OCI-LY7 (cell line): ENCODE measurements at regions not wholly inside any gene's neighbourhood (a gene's known extent, or its start where the extent isn't known, plus 50 kb on each side); places are given as distances from the start of the nearest gene placed in this dataset.

ENCODE experiments used
- EZH2phosphoT487 ChIP-seq: fragments of 200-600 bp; sonication (generic); IDR thresholded peaks from 2 replicates; pipeline ENCODE4 v1.6.1; 2018; ENCODE audit warnings: low read depth, borderline replicate concordance, mild to moderate bottlenecking, mixed run types, antibody characterized with exemption, low read length, moderate library complexity, mixed read lengths
- TF ChIP-seq, protein P1 (sequence below): fragments of 200-600 bp; sonication (generic); conservative IDR thresholded peaks from 2 replicates; pipeline ENCODE4 v1.5.1; 2014; ENCODE audit warnings: mild to moderate bottlenecking, antibody characterized with exemption, low read length, moderate library complexity, mixed read lengths

DNA sequence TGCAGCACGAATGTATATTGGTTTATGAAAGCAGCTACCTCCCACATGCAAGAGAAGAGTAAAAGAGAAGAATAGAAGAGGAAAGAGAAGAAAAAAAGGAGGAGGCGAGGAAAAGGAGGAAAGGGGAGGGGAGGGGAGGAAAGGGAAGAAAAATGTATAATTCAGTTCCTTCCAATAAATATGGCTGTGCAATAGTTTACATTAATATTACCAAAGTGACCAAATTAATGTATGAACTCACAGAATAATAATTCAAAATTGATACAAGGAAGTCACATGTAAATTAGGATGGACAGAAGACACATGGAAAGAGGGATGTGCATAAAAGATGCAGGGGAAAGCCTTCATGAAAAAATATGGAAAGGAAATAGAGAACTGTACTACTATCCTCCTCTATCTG is 172.5 kb downstream of the SLC38A4 start:
- TF ChIP-seq, protein P1, sequence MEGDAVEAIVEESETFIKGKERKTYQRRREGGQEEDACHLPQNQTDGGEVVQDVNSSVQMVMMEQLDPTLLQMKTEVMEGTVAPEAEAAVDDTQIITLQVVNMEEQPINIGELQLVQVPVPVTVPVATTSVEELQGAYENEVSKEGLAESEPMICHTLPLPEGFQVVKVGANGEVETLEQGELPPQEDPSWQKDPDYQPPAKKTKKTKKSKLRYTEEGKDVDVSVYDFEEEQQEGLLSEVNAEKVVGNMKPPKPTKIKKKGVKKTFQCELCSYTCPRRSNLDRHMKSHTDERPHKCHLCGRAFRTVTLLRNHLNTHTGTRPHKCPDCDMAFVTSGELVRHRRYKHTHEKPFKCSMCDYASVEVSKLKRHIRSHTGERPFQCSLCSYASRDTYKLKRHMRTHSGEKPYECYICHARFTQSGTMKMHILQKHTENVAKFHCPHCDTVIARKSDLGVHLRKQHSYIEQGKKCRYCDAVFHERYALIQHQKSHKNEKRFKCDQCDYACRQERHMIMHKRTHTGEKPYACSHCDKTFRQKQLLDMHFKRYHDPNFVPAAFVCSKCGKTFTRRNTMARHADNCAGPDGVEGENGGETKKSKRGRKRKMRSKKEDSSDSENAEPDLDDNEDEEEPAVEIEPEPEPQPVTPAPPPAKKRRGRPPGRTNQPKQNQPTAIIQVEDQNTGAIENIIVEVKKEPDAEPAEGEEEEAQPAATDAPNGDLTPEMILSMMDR: no peak
- no peak for TF ChIP-seq EZH2phosphoT487
